ENCODE measurements at regions not wholly inside any gene's neighbourhood (a gene's known extent, or its start where the extent isn't known, plus 50 kb on each side); places are given as distances from the start of the nearest gene placed in this dataset.

- H3K36me3 ChIP-seq, result no peaks in the 10 kb centered on the region
- no peak overlapping the region for H3K27ac ChIP-seq
- TF ChIP-seq CTCF (IDR thresholded peaks at IDR 0.05), result no peak
- H3K9me3 ChIP-seq, result no peaks in the 10 kb centered on the region
- DNase-seq (ENCODE audit: low spot score) (no peak), ATAC-seq (ENCODE audit: insufficient number of reproducible peaks, low FRiP score, low read depth) (no peak)
- H3K4me3 ChIP-seq, result no peak overlapping the region
- no peaks in the 10 kb centered on the region for H3K27me3 ChIP-seq (replicated peaks; ENCODE audit: insufficient read depth)
- no peaks in the 10 kb centered on the region for H3K4me1 ChIP-seq (ENCODE audit: control insufficient read depth in 1 of 2, low read depth in 2 of 2)
Measured at GRCh38 chr2:16589465-16589864, 76.2 kb downstream of the CYRIA start.

- no peaks in the 10 kb centered on the region for H3K36me3 ChIP-seq
- no peaks in the 10 kb centered on the region for H3K27me3 ChIP-seq (replicated peaks; ENCODE audit: insufficient read depth)
- no peaks in the 10 kb centered on the region for H3K9me3 ChIP-seq
- no peak overlapping the region for H3K4me3 ChIP-seq
- H3K27ac ChIP-seq, result no peak overlapping the region
- no peaks in the 10 kb centered on the region for H3K4me1 ChIP-seq (ENCODE audit: control insufficient read depth in 1 of 2, low read depth in 2 of 2)
- ATAC-seq (ENCODE audit: insufficient number of reproducible peaks, low FRiP score, low read depth) (no peak), DNase-seq (ENCODE audit: low spot score) (no peak)
- TF ChIP-seq CTCF (IDR thresholded peaks at IDR 0.05), result no peak
Measured at GRCh38 chr2:16588565-16588964, 77.1 kb downstream of the CYRIA start.

- Histone ChIP-seq H3K36me3 (no peaks in the 10 kb centered on the region), H3K27me3 (replicated peaks; ENCODE audit: insufficient read depth) (no peaks in the 10 kb centered on the region), H3K9me3 (no peaks in the 10 kb centered on the region), H3K4me1 (ENCODE audit: control insufficient read depth in 1 of 2, low read depth in 2 of 2) (no peaks in the 10 kb centered on the region), H3K4me3 (no peak overlapping the region), H3K27ac (no peak overlapping the region)
- no peak for DNase-seq (ENCODE audit: low spot score)
- ATAC-seq (ENCODE audit: insufficient number of reproducible peaks, low FRiP score, low read depth), result no peak
- TF ChIP-seq CTCF (IDR thresholded peaks at IDR 0.05), result no peak
Measured at GRCh38 chr2:16587601-16588000, 78.0 kb downstream of the CYRIA start.

- ATAC-seq (ENCODE audit: insufficient number of reproducible peaks, low FRiP score, low read depth), result no peak
- no peaks in the 10 kb centered on the region for H3K4me1 ChIP-seq (ENCODE audit: control insufficient read depth in 1 of 2, low read depth in 2 of 2)
- H3K36me3 ChIP-seq, result no peaks in the 10 kb centered on the region
- no peaks in the 10 kb centered on the region for H3K9me3 ChIP-seq
- TF ChIP-seq CTCF (IDR thresholded peaks at IDR 0.05), result no peak
- H3K27me3 ChIP-seq (replicated peaks; ENCODE audit: insufficient read depth), result no peaks in the 10 kb centered on the region
- no peak for DNase-seq (ENCODE audit: low spot score)
- H3K27ac ChIP-seq, result no peak overlapping the region
- H3K4me3 ChIP-seq, result no peak overlapping the region
Measured at GRCh38 chr2:16584824-16585540, 80.7 kb downstream of the CYRIA start.

- TF ChIP-seq CTCF (IDR thresholded peaks at IDR 0.05), result no peak
- Histone ChIP-seq H3K27ac (no peak overlapping the region), H3K36me3 (no peaks in the 10 kb centered on the region), H3K4me1 (ENCODE audit: control insufficient read depth in 1 of 2, low read depth in 2 of 2) (no peaks in the 10 kb centered on the region), H3K27me3 (replicated peaks; ENCODE audit: insufficient read depth) (no peaks in the 10 kb centered on the region), H3K9me3 (no peaks in the 10 kb centered on the region), H3K4me3 (no peak overlapping the region)
- no peak for DNase-seq (ENCODE audit: low spot score)
- ATAC-seq (ENCODE audit: insufficient number of reproducible peaks, low FRiP score, low read depth), result no peak
Measured at GRCh38 chr2:16584084-16584483, 81.5 kb downstream of the CYRIA start.
